Kidney epithelial cell (primary cell): ENCODE measurements at regions not wholly inside any gene's neighbourhood (a gene's known extent, or its start where the extent isn't known, plus 50 kb on each side); places are given as distances from the start of the nearest gene placed in this dataset.
A peak's percentile ranks its signal among the peaks of the same experiment; 100 is the strongest.

Experiments used
- DNase-seq: peaks from one replicate; pipeline ENCODE4 v3.0.0-alpha.2; 2010; ENCODE audit warnings: low read depth
- H3K27me3 ChIP-seq: 2 replicates; pipeline ENCODE4 v1.6.0; 2011; ENCODE audit warnings: low read length; ENCODE audit not compliant: control insufficient read depth, insufficient read depth
- H3K36me3 ChIP-seq: 2 replicates; pipeline ENCODE4 v1.5.1; 2011; ENCODE audit warnings: low read length; ENCODE audit not compliant: control insufficient read depth, insufficient read depth
- H3K4me3 ChIP-seq: 2 replicates; pipeline ENCODE4 v1.5.1; 2011; ENCODE audit warnings: low read depth, mild to moderate bottlenecking, control low read depth, low read length
- CTCF ChIP-seq: IDR thresholded peaks from 2 replicates; pipeline ENCODE4 v1.5.1; 2011; ENCODE audit warnings: mild to moderate bottlenecking, moderate library complexity, low read length, control low read depth, inconsistent platforms; ENCODE audit not compliant: insufficient read depth, poor library complexity, severe bottlenecking

DNA sequence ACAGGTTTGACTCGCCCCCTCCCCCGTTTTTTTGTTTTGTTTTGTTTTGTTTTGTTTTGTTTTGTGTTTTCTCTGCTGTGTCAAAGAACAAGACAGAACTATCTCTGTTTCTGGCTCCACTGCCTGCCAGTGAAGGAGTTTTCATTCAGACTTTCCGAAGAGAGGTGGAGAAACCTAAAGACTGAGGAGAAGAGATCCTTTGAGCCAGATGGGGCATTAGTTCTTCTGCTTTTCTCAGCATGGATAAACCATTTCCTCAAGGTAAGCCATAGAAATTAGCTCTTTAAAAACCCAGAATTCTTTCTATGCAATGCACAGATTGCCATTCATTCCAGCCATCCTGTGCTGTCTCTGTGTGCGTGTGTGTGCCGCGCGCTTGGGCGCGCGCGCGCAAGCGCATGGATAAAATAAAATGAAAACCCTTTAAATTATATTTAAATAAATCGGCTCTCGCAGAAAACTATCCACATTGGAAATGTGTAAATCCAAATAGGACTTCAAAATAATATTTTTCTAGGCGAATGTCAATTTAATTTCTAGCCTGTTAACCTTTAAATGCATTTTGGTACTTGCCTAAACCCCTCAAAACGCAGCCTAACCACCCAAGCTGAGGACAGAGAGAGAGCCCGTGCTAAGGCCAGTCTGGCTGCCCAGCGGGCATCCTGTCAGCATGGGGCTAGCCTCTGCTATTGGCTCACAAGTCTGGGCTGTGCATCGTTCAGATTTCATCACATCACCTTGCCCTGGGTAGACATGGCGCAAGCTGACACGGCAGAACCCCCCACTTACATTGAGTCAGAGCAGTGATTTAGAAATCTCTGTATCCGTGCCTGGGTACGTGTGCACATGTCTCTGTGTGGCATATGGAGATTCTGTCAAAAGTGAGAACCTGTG is 113.0 kb upstream of the VAMP7 start:
- no peak for DNase-seq

GRCh38 chrX:155767051-155767875 is 113.9 kb upstream of the VAMP7 start:
- Histone ChIP-seq H3K27me3 (no peaks in the 10 kb centered on the region), H3K36me3 (no peaks in the 10 kb centered on the region), H3K4me3 (peak overlapping the region; percentile 48)
- no peak for TF ChIP-seq CTCF
- peak; percentile 16 for DNase-seq

More for the DNA sequence above, 113.0 kb upstream of the VAMP7 start:
- no peak for TF ChIP-seq CTCF
- no peaks in the 10 kb centered on the region for H3K27me3 ChIP-seq
- H3K4me3 ChIP-seq = peak overlapping the region; percentile 48
- no peaks in the 10 kb centered on the region for H3K36me3 ChIP-seq

DNA sequence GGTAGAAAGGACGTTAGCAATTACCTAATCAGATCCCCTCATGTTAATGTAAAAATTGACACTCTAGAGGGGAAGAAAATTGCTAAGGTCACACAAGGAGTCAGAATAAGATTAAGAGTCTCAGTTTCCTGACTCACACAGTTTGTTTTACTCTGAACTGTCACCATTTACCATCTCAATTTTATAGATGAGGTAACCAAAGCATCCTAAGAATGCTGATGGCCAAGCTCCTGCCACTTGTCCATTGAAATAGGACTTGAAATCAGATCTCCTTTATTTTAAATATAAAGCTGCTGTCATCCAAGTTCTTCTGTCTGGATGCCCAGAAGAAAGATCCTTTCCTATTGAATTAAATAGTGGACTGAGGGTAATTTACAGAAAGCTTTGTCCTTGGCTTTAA is 114.8 kb upstream of the VAMP7 start:
- TF ChIP-seq CTCF = no peak
- Histone ChIP-seq H3K4me3 (no peak overlapping the region), H3K36me3 (no peaks in the 10 kb centered on the region), H3K27me3 (no peaks in the 10 kb centered on the region)
- no peak for DNase-seq

DNA sequence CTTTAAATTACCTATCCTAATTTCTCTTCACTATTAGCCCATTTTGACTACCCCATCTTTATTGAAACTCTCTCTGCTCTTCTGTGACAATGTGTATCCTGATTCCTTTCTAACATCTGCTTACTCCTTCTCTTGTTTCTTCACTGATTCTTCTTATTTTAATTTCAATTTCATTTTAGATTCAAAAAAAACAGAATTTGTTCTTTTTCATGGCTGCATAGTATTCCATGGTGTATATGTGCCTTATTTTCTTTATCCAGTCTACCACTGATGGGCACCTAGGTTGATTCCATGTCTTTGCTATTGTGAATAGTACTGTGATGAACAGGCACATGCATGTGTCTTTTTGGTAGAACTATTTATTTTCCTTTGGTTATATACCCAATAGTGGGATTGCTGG is 120.0 kb upstream of the VAMP7 start:
- H3K4me3 ChIP-seq = no peak overlapping the region

GRCh38 chrX:155757046-155757759 is 123.9 kb upstream of the VAMP7 start:
- Histone ChIP-seq H3K4me3 (no peak overlapping the region), H3K27me3 (no peaks in the 10 kb centered on the region), H3K36me3 (no peaks in the 10 kb centered on the region)
- no peak for TF ChIP-seq CTCF
- DNase-seq = no peak

More for the DNA sequence above, 120.0 kb upstream of the VAMP7 start:
- Histone ChIP-seq H3K36me3 (no peaks in the 10 kb centered on the region), H3K27me3 (no peaks in the 10 kb centered on the region)
- DNase-seq = no peak
- TF ChIP-seq CTCF = no peak
